HCT116 (cell line): ENCODE measurements at regions not wholly inside any gene's neighbourhood (a gene's known extent, or its start where the extent isn't known, plus 50 kb on each side); places are given as distances from the start of the nearest gene placed in this dataset.

ENCODE experiments used
- ATAC-seq: fragments of 200-7000 bp; cut with Tn5 transposase; 2 replicates; pipeline ENCODE4 v1.9.1; 2020; ENCODE audit warnings: mild to moderate bottlenecking, moderate library complexity
- BruUV-seq: library from RNA; stranded (reverse); fragments of 400-500 nt; replicated peaks from 2 replicates; lab custom pipeline; 2021; lab: Mats Ljungman, UMichigan
- CTCF ChIA-PET: fragments of 300-600 bp; sonication (Branson Sonifier 250); formaldehyde crosslinking; loops from one replicate; lab custom pipeline; 2021; ENCODE audit warnings: antibody characterized with exemption; lab: Charles Lee
- POLR2A ChIA-PET: fragments of 300-600, 350-600 bp; sonication (Branson Sonifier 250); formaldehyde crosslinking; loops from one replicate; lab custom pipeline; 2021; ENCODE audit warnings: antibody characterized with exemption; lab: Charles Lee
- RAD21 ChIA-PET, 2 experiments: fragments of 300-600 bp; sonication (Branson Sonifier 250); formaldehyde crosslinking; loops; one replicate each; lab custom pipeline; 2023; ENCODE audit warnings: low total read pairs in 2 of 2; ENCODE audit not compliant: uncharacterized antibody in 2 of 2, unreplicated experiment in 2 of 2, low non-redundant PET in 1 of 2; lab: Charles Lee
- DNase-seq: peaks from one replicate; pipeline ENCODE4 v3.0.0-alpha.2; 2010; ENCODE audit warnings: low read depth, low spot score
- H2AFZ ChIP-seq: fragments of 200-600 bp; shearing (Covaris generic), sonication (generic); 2 replicates; pipeline ENCODE4 v1.6.1; 2017; ENCODE audit warnings: low read depth, mixed run types, mixed read lengths, antibody characterized with exemption, low read length; ENCODE audit not compliant: poor library complexity, severe bottlenecking
- H3K27ac ChIP-seq: 2 replicates; pipeline ENCODE4 v1.5.1; 2012; ENCODE audit warnings: low read depth, low read length
- H3K27me3 ChIP-seq: fragments of 200-600 bp; sonication (generic); 2 replicates; pipeline ENCODE4 v1.6.1; 2016; ENCODE audit warnings: mixed run types, low read length, mixed read lengths; ENCODE audit not compliant: insufficient read depth
- H3K36me3 ChIP-seq, 2 experiments: fragments of 200-500 bp in 1 of 2; fragments of 200-600 bp in 1 of 2; sonication (Bioruptor generic) in 1 of 2; sonication (generic) in 1 of 2; 2 replicates each; pipeline versions ENCODE4 v1.5.1 to v1.6.1; 2014 to 2016; ENCODE audit warnings: low read length in 2 of 2, inconsistent platforms in 1 of 2, mixed read lengths in 1 of 2, mixed run types in 1 of 2; ENCODE audit not compliant: insufficient read depth in 2 of 2, control insufficient read depth in 1 of 2
- H3K4me1 ChIP-seq, 2 experiments: fragments of 200-600 bp in 1 of 2; sonication (generic) in 1 of 2; 2 replicates each; pipeline versions ENCODE4 v1.5.1 to v1.6.1; 2012 to 2017; ENCODE audit warnings: low read length in 2 of 2, inconsistent platforms in 1 of 2, mild to moderate bottlenecking in 1 of 2, mixed read lengths in 1 of 2, mixed run types in 1 of 2, moderate library complexity in 1 of 2; ENCODE audit not compliant: insufficient read depth in 2 of 2, control insufficient read depth in 1 of 2
- H3K4me2 ChIP-seq: fragments of 200-600 bp; sonication (generic); 2 replicates; pipeline ENCODE4 v1.6.1; 2017; ENCODE audit warnings: mixed run types, low read length, mixed read lengths
- H3K4me3 ChIP-seq, 2 experiments: fragments of 200-600 bp in 1 of 2; sonication (generic) in 1 of 2; replicated peaks in 1 of 2; 2 replicates each; pipeline ENCODE4 v1.5.1; 2011 to 2016; ENCODE audit warnings: low read length in 2 of 2, control low read depth in 1 of 2, low read depth in 1 of 2, mild to moderate bottlenecking in 1 of 2, mixed read lengths in 1 of 2, mixed run types in 1 of 2
- H3K79me2 ChIP-seq: fragments of 200-600 bp; sonication (generic); 2 replicates; pipeline ENCODE4 v1.6.1; 2017; ENCODE audit warnings: mild to moderate bottlenecking, mixed run types, low read length, moderate library complexity, mixed read lengths; ENCODE audit not compliant: insufficient read depth
- H3K9ac ChIP-seq: fragments of 200-600 bp; sonication (generic); 2 replicates; pipeline ENCODE4 v1.6.1; 2016; ENCODE audit warnings: low read length, mixed read lengths
- H3K9me2 ChIP-seq: fragments of 200-600 bp; sonication (generic), shearing (Covaris generic); 2 replicates; pipeline ENCODE4 v1.6.1; 2017; ENCODE audit warnings: mixed run types, mild to moderate bottlenecking, moderate library complexity; ENCODE audit not compliant: insufficient read depth
- H3K9me3 ChIP-seq, 2 experiments: fragments of 200-500 bp in 1 of 2; fragments of 200-600 bp in 1 of 2; sonication (Bioruptor generic) in 1 of 2; sonication (generic) in 1 of 2; 2 replicates each; pipeline ENCODE4 v1.6.1; 2014 to 2017; ENCODE audit warnings: low read length in 2 of 2, mixed read lengths in 2 of 2, inconsistent platforms in 1 of 2, low read depth in 1 of 2, mild to moderate bottlenecking in 1 of 2, mixed run types in 1 of 2, moderate library complexity in 1 of 2; ENCODE audit not compliant: control insufficient read depth in 1 of 2, insufficient read depth in 1 of 2
- H4K20me1 ChIP-seq: fragments of 200-600 bp; sonication (generic), shearing (Covaris generic); 2 replicates; pipeline ENCODE4 v1.6.1; 2017; ENCODE audit warnings: mixed run types, mild to moderate bottlenecking, moderate library complexity; ENCODE audit not compliant: insufficient read depth
- EZH2 ChIP-seq: fragments of 200-600 bp; sonication (generic); IDR thresholded peaks from 2 replicates; pipeline ENCODE4 v1.6.1; 2017; ENCODE audit warnings: antibody characterized with exemption, mixed run types
- FOSL1 ChIP-seq: IDR thresholded peaks from 2 replicates; pipeline ENCODE4 v1.6.1; 2012; ENCODE audit warnings: low read depth
- POLR2A ChIP-seq: IDR thresholded peaks from 2 replicates; pipeline ENCODE4 v1.7.0; 2011; ENCODE audit warnings: borderline replicate concordance; ENCODE audit not compliant: insufficient read depth, insufficient read length; ENCODE audit errors: extremely low read depth
- RAD21 ChIP-seq: IDR thresholded peaks from 2 replicates; pipeline ENCODE4 v1.6.1; 2012; ENCODE audit warnings: low read depth, mild to moderate bottlenecking
- REST ChIP-seq: IDR thresholded peaks from 2 replicates; pipeline ENCODE4 v1.6.1; 2012; ENCODE audit warnings: low read depth
- SIN3A ChIP-seq: IDR thresholded peaks from 2 replicates; pipeline ENCODE4 v1.6.1; 2012; ENCODE audit warnings: low read depth
- SRF ChIP-seq: IDR thresholded peaks from 2 replicates; pipeline ENCODE4 v1.6.1; 2012; ENCODE audit warnings: low read depth
- TCF7L2 ChIP-seq: IDR thresholded peaks from 2 replicates; pipeline ENCODE4 v1.7.0; 2011; ENCODE audit warnings: borderline replicate concordance, inconsistent platforms; ENCODE audit not compliant: insufficient read depth, insufficient read length; ENCODE audit errors: extremely low read depth
- YY1 ChIP-seq: IDR thresholded peaks from 2 replicates; pipeline ENCODE4 v1.6.1; 2011; ENCODE audit warnings: low read length, low read depth, moderate library complexity, mild to moderate bottlenecking; ENCODE audit not compliant: insufficient replicate concordance; ENCODE audit errors: extremely low read depth
- ZBTB33 ChIP-seq: IDR thresholded peaks from 2 replicates; pipeline ENCODE4 v1.6.1; 2011; ENCODE audit warnings: mild to moderate bottlenecking, low read length, moderate library complexity; ENCODE audit not compliant: insufficient replicate concordance; ENCODE audit errors: extremely low read depth
- ZNF274 ChIP-seq: fragments of 200-500 bp; sonication (Bioruptor generic); IDR thresholded peaks from 2 replicates; pipeline ENCODE4 v1.6.1; 2014; ENCODE audit warnings: mild to moderate bottlenecking, low read depth, low read length, inconsistent platforms
- intact Hi-C: fragments of 100-400 bp; cut with micrococcal nuclease; formaldehyde crosslinking; loops from 2 replicates; pipeline ENCODE4 v1.10.0; 2022

- BruUV-seq: no TSS peak
- Histone ChIP-seq H3K79me2 (no peaks in the 10 kb centered on the region), H3K9ac (no peak overlapping the region), H4K20me1 (no peaks in the 10 kb centered on the region), H2AFZ (no peak overlapping the region), H3K36me3 (no peaks in the 10 kb centered on the region), H3K27me3 (no peaks in the 10 kb centered on the region), H3K4me1 (no peaks in the 10 kb centered on the region), H3K4me3 (no peak overlapping the region), H3K9me2 (no peaks in the 10 kb centered on the region), H3K27ac (no peak overlapping the region), H3K4me2 (no peak overlapping the region), H3K9me3 (no peaks in the 10 kb centered on the region)
- ChIA-PET CTCF (no interaction called here), RAD21 (no interaction called here), POLR2A (no interaction called here)
- ATAC-seq (no peak), DNase-seq (no peak)
- intact Hi-C loops: no loop called here
- no peak for TF ChIP-seq REST
- TF ChIP-seq SIN3A: no peak
- TF ChIP-seq ZBTB33: no peak
Measured at GRCh38 chrY:15775880-15776279, 1251.6 kb downstream of the NLGN4Y start.

- ChIA-PET CTCF (no interaction called here), POLR2A (no interaction called here), RAD21 (no interaction called here)
- ATAC-seq (no peak), DNase-seq (no peak)
- intact Hi-C loops: no loop called here
- Histone ChIP-seq H3K4me2 (no peak overlapping the region), H3K9me2 (no peaks in the 10 kb centered on the region), H3K27me3 (no peaks in the 10 kb centered on the region), H3K27ac (no peak overlapping the region), H2AFZ (no peak overlapping the region), H3K4me3 (no peak overlapping the region), H3K36me3 (no peaks in the 10 kb centered on the region), H3K4me1 (no peaks in the 10 kb centered on the region), H3K9me3 (no peaks in the 10 kb centered on the region), H3K9ac (no peak overlapping the region), H3K79me2 (no peaks in the 10 kb centered on the region), H4K20me1 (no peaks in the 10 kb centered on the region)
- BruUV-seq: no TSS peak
- TF ChIP-seq SRF (no peak), YY1 (no peak), RAD21 (no peak), EZH2 (no peak), TCF7L2 (no peak), ZNF274 (no peak), FOSL1 (no peak), POLR2A (no peak)
Measured at GRCh38 chrY:15779891-15780290, 1255.6 kb downstream of the NLGN4Y start.
